H1 (cell line): ENCODE measurements at regions not wholly inside any gene's neighbourhood (a gene's known extent, or its start where the extent isn't known, plus 50 kb on each side); places are given as distances from the start of the nearest gene placed in this dataset.

ENCODE experiments used
- CBX8 ChIP-seq: fragments of 300-800, 300-1000 bp; sonication (generic); IDR thresholded peaks from 2 replicates; pipeline ENCODE4 v1.7.1; 2016; ENCODE audit warnings: low read depth, low read length, borderline replicate concordance
- JUN ChIP-seq: IDR thresholded peaks from 2 replicates; pipeline ENCODE4 v1.6.1; 2011; ENCODE audit warnings: low read depth, mild to moderate bottlenecking, improper control_type of control experiment, low read length
- JUND ChIP-seq: IDR thresholded peaks from 2 replicates; pipeline ENCODE4 v1.6.1; 2011; ENCODE audit warnings: mild to moderate bottlenecking, improper control_type of control experiment, low read length
- KDM5A ChIP-seq: fragments of 200-600 bp; IDR thresholded peaks from 2 replicates; pipeline ENCODE4 v1.7.1; 2012; ENCODE audit warnings: mild to moderate bottlenecking, low read length, inconsistent platforms, mixed read lengths
- MAFK ChIP-seq: IDR thresholded peaks from 2 replicates; pipeline ENCODE4 v1.6.1; 2012; ENCODE audit warnings: low read depth, mild to moderate bottlenecking, improper control_type of control experiment, low read length
- POLR2A ChIP-seq, 2 experiments: IDR thresholded peaks; 1 replicate in 1 of 2; 2 replicates in 1 of 2; pipeline ENCODE4 v1.6.1; 2011; ENCODE audit warnings: low read depth in 2 of 2, low read length in 2 of 2, mild to moderate bottlenecking in 2 of 2; ENCODE audit errors: control extremely low read depth in 1 of 2
- SIRT6 ChIP-seq: IDR thresholded peaks from one replicate; pipeline ENCODE4 v1.7.1; 2012; ENCODE audit warnings: low read length, inconsistent platforms
- SRF ChIP-seq: IDR thresholded peaks from 2 replicates; pipeline ENCODE4 v1.6.1; 2011; ENCODE audit warnings: mild to moderate bottlenecking, low read depth, low read length, moderate library complexity
- TAF1 ChIP-seq: IDR thresholded peaks from 2 replicates; pipeline ENCODE4 v1.6.1; 2011; ENCODE audit warnings: mild to moderate bottlenecking, low read depth, low read length
- TEAD4 ChIP-seq: IDR thresholded peaks from 2 replicates; pipeline ENCODE4 v1.6.1; 2012; ENCODE audit warnings: low read depth, low read length, inconsistent platforms, mixed read lengths
- TF ChIP-seq, protein P1 (sequence below), 3 experiments: IDR thresholded peaks; 1 replicate in 2 of 3; 2 replicates in 1 of 3; pipeline versions ENCODE4 v1.5.1 to v1.6.1; 2011; ENCODE audit warnings: low read length in 3 of 3, mild to moderate bottlenecking in 3 of 3, inconsistent platforms in 2 of 3, low read depth in 1 of 3, moderate library complexity in 1 of 3; ENCODE audit not compliant: insufficient read depth in 1 of 3; ENCODE audit errors: control extremely low read depth in 1 of 3
- TF ChIP-seq, protein P2 (sequence below): IDR thresholded peaks from 2 replicates; pipeline ENCODE4 v1.6.1; 2012; ENCODE audit warnings: inconsistent platforms

DNA sequence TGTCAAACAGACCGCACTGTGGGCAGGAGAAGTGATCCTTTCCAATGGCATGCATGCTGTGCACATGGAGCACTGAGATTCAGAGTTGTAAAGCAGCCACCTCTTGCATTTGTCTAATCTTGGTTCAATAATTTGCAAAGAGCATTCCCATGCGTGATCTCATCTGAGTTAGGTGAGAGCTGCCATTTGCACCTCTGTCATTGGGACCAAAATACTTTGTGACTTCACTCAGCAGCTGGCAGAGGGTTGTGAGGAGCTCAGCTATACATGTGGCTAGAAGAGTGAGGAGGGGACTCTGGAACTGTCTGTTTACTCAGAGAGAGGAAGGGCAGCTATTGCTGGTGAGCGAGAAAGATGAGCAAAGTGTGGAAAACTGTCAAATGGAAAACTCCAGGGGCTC is 265.1 kb upstream of the TNP1 start:
- TF ChIP-seq KDM5A (no peak), POLR2A (IDR thresholded peaks at IDR 0.05; ENCODE audit: control extremely low read depth in 1 of 2, low read depth in 2 of 2, low read length in 2 of 2) (no peak), JUN (no peak), TAF1 (no peak), MAFK (no peak), SIRT6 (no peak), JUND (no peak), SRF (no peak), TEAD4 (no peak), CBX8 (no peak)
- TF ChIP-seq, protein P1, sequence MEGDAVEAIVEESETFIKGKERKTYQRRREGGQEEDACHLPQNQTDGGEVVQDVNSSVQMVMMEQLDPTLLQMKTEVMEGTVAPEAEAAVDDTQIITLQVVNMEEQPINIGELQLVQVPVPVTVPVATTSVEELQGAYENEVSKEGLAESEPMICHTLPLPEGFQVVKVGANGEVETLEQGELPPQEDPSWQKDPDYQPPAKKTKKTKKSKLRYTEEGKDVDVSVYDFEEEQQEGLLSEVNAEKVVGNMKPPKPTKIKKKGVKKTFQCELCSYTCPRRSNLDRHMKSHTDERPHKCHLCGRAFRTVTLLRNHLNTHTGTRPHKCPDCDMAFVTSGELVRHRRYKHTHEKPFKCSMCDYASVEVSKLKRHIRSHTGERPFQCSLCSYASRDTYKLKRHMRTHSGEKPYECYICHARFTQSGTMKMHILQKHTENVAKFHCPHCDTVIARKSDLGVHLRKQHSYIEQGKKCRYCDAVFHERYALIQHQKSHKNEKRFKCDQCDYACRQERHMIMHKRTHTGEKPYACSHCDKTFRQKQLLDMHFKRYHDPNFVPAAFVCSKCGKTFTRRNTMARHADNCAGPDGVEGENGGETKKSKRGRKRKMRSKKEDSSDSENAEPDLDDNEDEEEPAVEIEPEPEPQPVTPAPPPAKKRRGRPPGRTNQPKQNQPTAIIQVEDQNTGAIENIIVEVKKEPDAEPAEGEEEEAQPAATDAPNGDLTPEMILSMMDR (IDR thresholded peaks at IDR 0.05; ENCODE audit: control extremely low read depth in 1 of 3, insufficient read depth in 1 of 3, low read depth in 1 of 3, low read length in 3 of 3) = no peak
- TF ChIP-seq, protein P2, sequence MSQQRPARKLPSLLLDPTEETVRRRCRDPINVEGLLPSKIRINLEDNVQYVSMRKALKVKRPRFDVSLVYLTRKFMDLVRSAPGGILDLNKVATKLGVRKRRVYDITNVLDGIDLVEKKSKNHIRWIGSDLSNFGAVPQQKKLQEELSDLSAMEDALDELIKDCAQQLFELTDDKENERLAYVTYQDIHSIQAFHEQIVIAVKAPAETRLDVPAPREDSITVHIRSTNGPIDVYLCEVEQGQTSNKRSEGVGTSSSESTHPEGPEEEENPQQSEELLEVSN = no peak
